Transverse colon (tissue), 3 donors: ENCODE measurements at regions not wholly inside any gene's neighbourhood (a gene's known extent, or its start where the extent isn't known, plus 50 kb on each side); places are given as distances from the start of the nearest gene placed in this dataset.

Source experiments
- CTCF ChIP-seq, 5 experiments: fragments of 200-600 bp in 3 of 5; fragments of 450-650 bp in 2 of 5; sonication (generic) in 3 of 5; IDR thresholded peaks; 1 replicate in 2 of 5; 2 replicates in 3 of 5; pipeline ENCODE4 v1.5.1; 2016 to 2017; ENCODE audit warnings: antibody characterized with exemption in 5 of 5, inconsistent platforms in 3 of 5, mild to moderate bottlenecking in 2 of 5, moderate library complexity in 1 of 5
- POLR2A ChIP-seq: fragments of 450-650 bp; IDR thresholded peaks from one replicate; pipeline ENCODE4 v1.6.1; 2016; ENCODE audit warnings: antibody characterized with exemption, mild to moderate bottlenecking, moderate library complexity

- no peak for TF ChIP-seq CTCF (IDR thresholded peaks at IDR 0.05)
- TF ChIP-seq POLR2A = no peak
These were observed 261.5 kb downstream of the FIGN start for GRCh38 chr2:163474319-163474744.
